Uterus (tissue), 2 donors: ENCODE measurements at regions not wholly inside any gene's neighbourhood (a gene's known extent, or its start where the extent isn't known, plus 50 kb on each side); places are given as distances from the start of the nearest gene placed in this dataset.

Experiments used
- CTCF ChIP-seq, 4 experiments: fragments of 200-600 bp in 2 of 4; fragments of 450-650 bp in 2 of 4; sonication (generic) in 2 of 4; IDR thresholded peaks; one replicate each; pipeline ENCODE4 v1.5.1; 2016 to 2019; ENCODE audit warnings: antibody characterized with exemption in 4 of 4, mild to moderate bottlenecking in 2 of 4, moderate library complexity in 1 of 4
- POLR2A ChIP-seq, 2 donors: fragments of 450-650 bp; IDR thresholded peaks; one replicate each; pipeline ENCODE4 v1.6.1; 2016; ENCODE audit warnings: antibody characterized with exemption in 2 of 2, mild to moderate bottlenecking in 1 of 2, moderate library complexity in 1 of 2

DNA sequence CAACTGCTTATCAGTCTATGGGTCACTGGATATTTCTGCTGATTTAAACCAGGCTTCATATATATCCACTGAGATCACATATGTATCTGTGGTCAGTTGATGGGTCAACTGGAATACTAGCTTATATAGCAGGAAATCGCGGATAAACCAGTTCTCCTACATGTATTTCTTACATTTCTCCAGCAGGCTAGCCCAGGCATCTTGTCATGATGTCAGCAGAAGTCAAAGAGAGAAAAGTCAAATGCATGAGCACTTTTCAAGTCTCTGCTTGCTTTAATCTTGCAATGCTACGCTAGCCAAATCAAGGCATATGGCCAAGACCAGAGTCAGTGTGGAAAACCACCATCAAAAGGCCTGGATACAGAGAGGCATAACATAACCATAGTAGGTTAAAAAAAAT lies 1008.8 kb upstream of the DIAPH2 start:
- no peak for TF ChIP-seq CTCF (IDR thresholded peaks at IDR 0.05)
- no peak for TF ChIP-seq POLR2A (IDR thresholded peaks at IDR 0.05)
